A673 (cell line): ENCODE measurements at regions not wholly inside any gene's neighbourhood (a gene's known extent, or its start where the extent isn't known, plus 50 kb on each side); places are given as distances from the start of the nearest gene placed in this dataset.

Source experiments
- BruUV-seq: library from RNA; stranded (reverse); fragments of 400-500 nt; replicated peaks from 2 replicates; lab custom pipeline; 2021; lab: Mats Ljungman, UMichigan
- CTCF ChIA-PET: fragments of 300-600 bp; sonication (Branson Sonifier 250); formaldehyde crosslinking; loops from one replicate; lab custom pipeline; 2022; ENCODE audit warnings: antibody characterized with exemption; lab: Charles Lee
- POLR2A ChIA-PET: fragments of 300-600 bp; sonication (Branson Sonifier 250); formaldehyde crosslinking; loops from one replicate; lab custom pipeline; 2022; ENCODE audit warnings: antibody characterized with exemption; ENCODE audit not compliant: low non-redundant PET; lab: Charles Lee
- DNase-seq: peaks from one replicate; pipeline ENCODE4 v3.0.0-alpha.2; 2015; ENCODE audit warnings: low spot score
- H3K27ac ChIP-seq: fragments of 200-600 bp; sonication (generic); 2 replicates; pipeline ENCODE4 v1.5.1; 2016; ENCODE audit warnings: mixed run types, low read depth, mild to moderate bottlenecking, mixed read lengths, antibody characterized with exemption, low read length; ENCODE audit not compliant: poor library complexity, severe bottlenecking
- H3K27me3 ChIP-seq: fragments of 200-600 bp; sonication (generic); replicated peaks from 2 replicates; pipeline ENCODE4 v1.6.1; 2017; ENCODE audit warnings: mixed run types, low read depth, mild to moderate bottlenecking, mixed read lengths, antibody characterized with exemption, low read length; ENCODE audit not compliant: insufficient read depth, poor library complexity
- H3K36me3 ChIP-seq: fragments of 200-600 bp; sonication (generic); 2 replicates; pipeline ENCODE4 v1.6.1; 2016; ENCODE audit warnings: mixed run types, mild to moderate bottlenecking, mixed read lengths, antibody characterized with exemption, low read length; ENCODE audit not compliant: insufficient read depth, poor library complexity, severe bottlenecking
- H3K4me1 ChIP-seq: fragments of 200-600 bp; sonication (generic); 2 replicates; pipeline ENCODE4 v1.6.1; 2017; ENCODE audit warnings: mixed run types, mild to moderate bottlenecking, mixed read lengths, antibody characterized with exemption, low read length; ENCODE audit not compliant: insufficient read depth, poor library complexity, severe bottlenecking
- H3K4me3 ChIP-seq: fragments of 200-600 bp; sonication (generic); 2 replicates; pipeline ENCODE4 v1.5.1; 2016; ENCODE audit warnings: low read depth, mixed run types, mild to moderate bottlenecking, mixed read lengths, low read length; ENCODE audit not compliant: poor library complexity, severe bottlenecking
- H3K9me3 ChIP-seq: fragments of 200-600 bp; sonication (generic); 2 replicates; pipeline ENCODE4 v1.6.1; 2016; ENCODE audit warnings: mixed run types, low read depth, mild to moderate bottlenecking, mixed read lengths, antibody characterized with exemption, low read length; ENCODE audit not compliant: poor library complexity, severe bottlenecking
- CTCF ChIP-seq: fragments of 300-800, 200-600 bp; sonication (generic); conservative IDR thresholded peaks from 2 replicates; pipeline ENCODE4 v1.5.1; 2017; ENCODE audit warnings: low read depth, mild to moderate bottlenecking, antibody characterized with exemption, low read length, moderate library complexity, mixed read lengths
- EZH2 ChIP-seq: fragments of 200-600 bp; sonication (generic); IDR thresholded peaks from 2 replicates; pipeline ENCODE4 v1.6.1; 2017; ENCODE audit warnings: borderline replicate concordance, low read depth, mild to moderate bottlenecking, mixed read lengths, antibody characterized with exemption, low read length; ENCODE audit not compliant: poor library complexity, severe bottlenecking
- intact Hi-C: fragments of 100-400 bp; cut with micrococcal nuclease; formaldehyde crosslinking; loops from one replicate; pipeline ENCODE4 v1.10.0; 2022; ENCODE audit not compliant: unreplicated experiment

DNA sequence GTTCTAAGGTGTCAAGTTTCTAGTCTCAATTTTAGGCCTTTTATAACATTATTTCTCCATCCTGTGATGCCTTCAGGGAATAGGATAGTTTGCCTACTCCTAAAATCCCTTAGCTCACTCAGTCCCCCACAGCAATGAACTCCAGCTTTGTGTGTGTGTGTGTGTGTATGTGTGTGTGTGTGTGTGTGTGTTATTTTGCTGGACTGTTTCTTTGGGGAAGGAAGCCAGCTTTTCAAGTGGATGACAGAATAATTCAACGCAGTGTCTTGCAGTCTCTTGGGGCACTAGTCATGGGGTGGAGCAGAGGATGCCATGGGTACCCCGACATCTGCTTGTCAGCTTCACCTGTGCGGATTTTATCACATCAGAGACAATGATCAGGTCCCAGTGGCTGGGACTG lies 262.8 kb upstream of the DAPK1 start:
- intact Hi-C loops = no loop called here
- Histone ChIP-seq H3K4me1 (no peaks in the 10 kb centered on the region), H3K9me3 (no peaks in the 10 kb centered on the region), H3K4me3 (no peak overlapping the region), H3K27ac (no peak overlapping the region), H3K27me3 (no peaks in the 10 kb centered on the region), H3K36me3 (no peaks in the 10 kb centered on the region)
- ChIA-PET POLR2A (no interaction called here), CTCF (interaction anchor here (0.6 kb wide), 1 partner anchor 83 kb away, joined by 3 read pairs; no protein-coding TSS in a partner anchor)
- BruUV-seq = no TSS peak
- TF ChIP-seq EZH2 (no peak), CTCF (no peak)
- DNase-seq = no peak

GRCh38 chr9:87236546-87236945 lies 261.1 kb upstream of the DAPK1 start:
- no peak overlapping the region for H3K4me3 ChIP-seq
- no peak for DNase-seq
- no peak for TF ChIP-seq CTCF
- no peak for TF ChIP-seq EZH2
- POLR2A ChIA-PET = no interaction called here
- no peak overlapping the region for H3K27ac ChIP-seq
- no peaks in the 10 kb centered on the region for H3K9me3 ChIP-seq
- no peaks in the 10 kb centered on the region for H3K36me3 ChIP-seq
- intact Hi-C loops = no loop called here
- no peaks in the 10 kb centered on the region for H3K27me3 ChIP-seq
- no peaks in the 10 kb centered on the region for H3K4me1 ChIP-seq
- no TSS peak for BruUV-seq
- CTCF ChIA-PET = interaction anchor here (0.7 kb wide), 1 partner anchor 58 kb away, joined by 11 read pairs; no protein-coding TSS in a partner anchor

GRCh38 chr9:87237336-87237735 lies 260.3 kb upstream of the DAPK1 start:
- no peaks in the 10 kb centered on the region for H3K9me3 ChIP-seq
- TF ChIP-seq EZH2 (no peak), CTCF (no peak)
- H3K4me1 ChIP-seq = no peaks in the 10 kb centered on the region
- no TSS peak for BruUV-seq
- H3K27ac ChIP-seq = no peak overlapping the region
- H3K36me3 ChIP-seq = no peaks in the 10 kb centered on the region
- POLR2A ChIA-PET = interaction anchor here (0.7 kb wide), 1 partner anchor 19 kb away, joined by 3 read pairs; no protein-coding TSS in a partner anchor
- no peak for DNase-seq
- CTCF ChIA-PET = no interaction called here
- H3K4me3 ChIP-seq = no peak overlapping the region
- intact Hi-C loops = no loop called here
- no peaks in the 10 kb centered on the region for H3K27me3 ChIP-seq
